HUES6 (cell line): ENCODE measurements at regions not wholly inside any gene's neighbourhood (a gene's known extent, or its start where the extent isn't known, plus 50 kb on each side); places are given as distances from the start of the nearest gene placed in this dataset.

Experiments
- H3K27ac ChIP-seq: 2 replicates; pipeline ENCODE4 v1.7.0; 2013; ENCODE audit warnings: low read depth, mild to moderate bottlenecking, low read length, inconsistent platforms
- H3K27me3 ChIP-seq: 2 replicates; pipeline ENCODE4 v1.6.1; 2013; ENCODE audit warnings: low read length; ENCODE audit not compliant: control insufficient read depth, insufficient read depth
- H3K36me3 ChIP-seq: 2 replicates; pipeline ENCODE4 v1.6.1; 2013; ENCODE audit warnings: low read length; ENCODE audit not compliant: control insufficient read depth, insufficient read depth
- H3K4me1 ChIP-seq: 2 replicates; pipeline ENCODE4 v1.6.1; 2013; ENCODE audit warnings: low read length; ENCODE audit not compliant: control insufficient read depth, insufficient read depth
- H3K4me3 ChIP-seq: 2 replicates; pipeline ENCODE4 v1.5.1; 2013; ENCODE audit warnings: low read depth, low read length
- H3K9ac ChIP-seq: one replicate; pipeline ENCODE4 v1.6.1; 2013; ENCODE audit warnings: mild to moderate bottlenecking, low read length
- H3K9me3 ChIP-seq: 2 replicates; pipeline ENCODE4 v1.6.1; 2013; ENCODE audit warnings: low read depth, low read length; ENCODE audit not compliant: control insufficient read depth, insufficient read depth

- Histone ChIP-seq H3K27me3 (no peaks in the 10 kb centered on the region), H3K36me3 (no peaks in the 10 kb centered on the region), H3K4me3 (no peak overlapping the region), H3K27ac (no peak overlapping the region), H3K9ac (no peak overlapping the region), H3K9me3 (peaks cover 8% of the 10 kb centered on the region; the same call in 1 of the 2 replicates), H3K4me1 (peaks cover 5% of the 10 kb centered on the region; the same call in 1 of the 2 replicates)
These were observed 65.8 kb upstream of the ANTXRL start for GRCh38 chr10:46220872-46221538.

GRCh38 chr10:46222364-46222935 is 64.3 kb upstream of the ANTXRL start:
- peaks cover 3% of the 10 kb centered on the region; the same call in 1 of the 2 replicates for H3K4me1 ChIP-seq
- peaks cover 8% of the 10 kb centered on the region; the same call in 1 of the 2 replicates for H3K9me3 ChIP-seq
- H3K27me3 ChIP-seq: no peaks in the 10 kb centered on the region
- H3K9ac ChIP-seq: no peak overlapping the region
- no peak overlapping the region for H3K4me3 ChIP-seq
- H3K36me3 ChIP-seq: no peaks in the 10 kb centered on the region
- H3K27ac ChIP-seq: no peak overlapping the region

- Histone ChIP-seq H3K36me3 (no peaks in the 10 kb centered on the region), H3K4me3 (no peak overlapping the region), H3K4me1 (peaks cover 2% of the 10 kb centered on the region), H3K9me3 (peaks cover 8% of the 10 kb centered on the region; the same call in 1 of the 2 replicates), H3K9ac (no peak overlapping the region), H3K27ac (no peak overlapping the region), H3K27me3 (no peaks in the 10 kb centered on the region)
These were observed 63.7 kb upstream of the ANTXRL start for GRCh38 chr10:46223064-46223480.

GRCh38 chr10:46223626-46224413 is 63.0 kb upstream of the ANTXRL start:
- Histone ChIP-seq H3K27ac (no peak overlapping the region), H3K4me3 (no peak overlapping the region), H3K4me1 (peaks cover 8% of the 10 kb centered on the region), H3K9ac (no peak overlapping the region), H3K9me3 (peaks cover 8% of the 10 kb centered on the region; the same call in 1 of the 2 replicates), H3K36me3 (no peaks in the 10 kb centered on the region), H3K27me3 (no peaks in the 10 kb centered on the region)

GRCh38 chr10:46224414-46224682 is 62.4 kb upstream of the ANTXRL start:
- no peaks in the 10 kb centered on the region for H3K36me3 ChIP-seq
- H3K27me3 ChIP-seq: no peaks in the 10 kb centered on the region
- H3K9me3 ChIP-seq: peaks cover 8% of the 10 kb centered on the region; the same call in 1 of the 2 replicates
- H3K9ac ChIP-seq: no peak overlapping the region
- H3K27ac ChIP-seq: no peak overlapping the region
- no peak overlapping the region for H3K4me3 ChIP-seq
- peaks cover 11% of the 10 kb centered on the region for H3K4me1 ChIP-seq

- peaks cover 11% of the 10 kb centered on the region for H3K4me1 ChIP-seq
- no peaks in the 10 kb centered on the region for H3K27me3 ChIP-seq
- H3K9me3 ChIP-seq: peaks cover 8% of the 10 kb centered on the region; the same call in 1 of the 2 replicates
- H3K27ac ChIP-seq: no peak overlapping the region
- H3K4me3 ChIP-seq: no peak overlapping the region
- no peaks in the 10 kb centered on the region for H3K36me3 ChIP-seq
- H3K9ac ChIP-seq: no peak overlapping the region
These were observed 61.2 kb upstream of the ANTXRL start for GRCh38 chr10:46225597-46225996.

GRCh38 chr10:46226232-46226631 is 60.6 kb upstream of the ANTXRL start:
- Histone ChIP-seq H3K4me1 (peaks cover 11% of the 10 kb centered on the region), H3K9me3 (peaks cover 8% of the 10 kb centered on the region; the same call in 1 of the 2 replicates), H3K27me3 (no peaks in the 10 kb centered on the region), H3K27ac (no peak overlapping the region), H3K4me3 (no peak overlapping the region), H3K36me3 (no peaks in the 10 kb centered on the region), H3K9ac (no peak overlapping the region)

GRCh38 chr10:46226900-46227558 is 59.8 kb upstream of the ANTXRL start:
- H3K27me3 ChIP-seq: no peaks in the 10 kb centered on the region
- H3K36me3 ChIP-seq: no peaks in the 10 kb centered on the region

GRCh38 chr10:46227571-46227935 is 59.2 kb upstream of the ANTXRL start:
- H3K9ac ChIP-seq: no peak overlapping the region
- no peaks in the 10 kb centered on the region for H3K27me3 ChIP-seq
- peaks cover 11% of the 10 kb centered on the region for H3K4me1 ChIP-seq
- H3K4me3 ChIP-seq: no peak overlapping the region
- H3K27ac ChIP-seq: no peak overlapping the region
- H3K9me3 ChIP-seq: peaks cover 8% of the 10 kb centered on the region; the same call in 1 of the 2 replicates
- H3K36me3 ChIP-seq: no peaks in the 10 kb centered on the region

More at GRCh38 chr10:46226900-46227558, 59.8 kb upstream of the ANTXRL start:
- Histone ChIP-seq H3K9ac (no peak overlapping the region), H3K9me3 (peaks cover 8% of the 10 kb centered on the region; the same call in 1 of the 2 replicates), H3K27ac (no peak overlapping the region), H3K4me1 (peaks cover 11% of the 10 kb centered on the region), H3K4me3 (no peak overlapping the region)

- no peak overlapping the region for H3K27ac ChIP-seq
- H3K36me3 ChIP-seq: no peaks in the 10 kb centered on the region
- no peak overlapping the region for H3K9ac ChIP-seq
- no peak overlapping the region for H3K4me3 ChIP-seq
- H3K4me1 ChIP-seq: peaks cover 11% of the 10 kb centered on the region
- H3K27me3 ChIP-seq: no peaks in the 10 kb centered on the region
- peaks cover 7% of the 10 kb centered on the region; the same call in 1 of the 2 replicates for H3K9me3 ChIP-seq
These were observed 58.7 kb upstream of the ANTXRL start for GRCh38 chr10:46227936-46228562.
